Endothelial cell of umbilical vein (primary cell): ENCODE measurements at regions not wholly inside any gene's neighbourhood (a gene's known extent, or its start where the extent isn't known, plus 50 kb on each side); places are given as distances from the start of the nearest gene placed in this dataset.

ENCODE experiments used
- EZH2 ChIP-seq: IDR thresholded peaks from 2 replicates; pipeline ENCODE4 v1.6.1; 2012; ENCODE audit warnings: borderline replicate concordance, low read depth, mild to moderate bottlenecking, moderate library complexity, low read length, inconsistent platforms; ENCODE audit not compliant: severe bottlenecking
- FOS ChIP-seq: IDR thresholded peaks from 2 replicates; pipeline ENCODE4 v1.6.1; 2011; ENCODE audit warnings: mild to moderate bottlenecking, low read length, moderate library complexity, borderline replicate concordance; ENCODE audit not compliant: insufficient read depth
- GATA2 ChIP-seq: IDR thresholded peaks from 2 replicates; pipeline ENCODE4 v1.7.0; 2011; ENCODE audit warnings: low read depth, mild to moderate bottlenecking, moderate library complexity, mixed read lengths, low read length; ENCODE audit not compliant: insufficient read length, insufficient read depth
- JUN ChIP-seq: IDR thresholded peaks from 2 replicates; pipeline ENCODE4 v1.6.1; 2011; ENCODE audit warnings: borderline replicate concordance, low read depth; ENCODE audit not compliant: insufficient read length, insufficient read depth
- POLR2A ChIP-seq: IDR thresholded peaks from 2 replicates; pipeline ENCODE4 v1.6.1; 2012; ENCODE audit warnings: low read depth, mild to moderate bottlenecking, control low read depth, low read length
- POLR2AphosphoS5 ChIP-seq: IDR thresholded peaks from 2 replicates; pipeline ENCODE4 v1.6.1; 2012; ENCODE audit warnings: low read depth, mild to moderate bottlenecking, control low read depth, low read length, moderate library complexity; ENCODE audit not compliant: insufficient read depth
- TF ChIP-seq, protein P1 (sequence below), 2 donors: IDR thresholded peaks; 1 replicate in 1 of 2; 2 replicates in 1 of 2; pipeline ENCODE4 v1.5.1; 2011; ENCODE audit warnings: low read length in 2 of 2, mild to moderate bottlenecking in 2 of 2, moderate library complexity in 2 of 2, control low read depth in 1 of 2, inconsistent platforms in 1 of 2, low read depth in 1 of 2; ENCODE audit not compliant: insufficient read depth in 1 of 2; ENCODE audit errors: extremely low read depth in 1 of 2
- TF ChIP-seq, protein P2 (sequence below): IDR thresholded peaks from 2 replicates; pipeline ENCODE4 v1.6.1; 2011; ENCODE audit not compliant: insufficient read depth, insufficient read length

DNA sequence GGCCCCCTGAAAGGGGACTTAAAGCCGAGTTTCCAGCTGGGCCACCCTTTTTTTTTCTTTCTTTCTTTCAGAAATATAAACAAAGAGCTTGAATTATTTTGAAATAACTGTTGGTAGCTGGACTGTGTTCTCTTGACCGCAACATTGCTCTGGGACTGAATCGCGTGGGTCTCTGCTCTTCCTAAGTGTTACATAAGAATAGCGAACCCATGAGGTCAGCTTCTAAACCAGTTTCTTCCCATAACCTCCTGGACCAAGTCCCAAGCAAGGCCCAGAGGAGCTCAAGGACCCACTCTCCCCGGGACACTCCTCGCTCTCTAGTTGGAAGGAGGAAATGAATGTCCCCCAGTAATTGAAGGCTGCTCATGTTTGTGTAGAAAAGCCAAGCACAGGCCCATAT is 91.1 kb downstream of the CXCL12 start:
- TF ChIP-seq, protein P1, sequence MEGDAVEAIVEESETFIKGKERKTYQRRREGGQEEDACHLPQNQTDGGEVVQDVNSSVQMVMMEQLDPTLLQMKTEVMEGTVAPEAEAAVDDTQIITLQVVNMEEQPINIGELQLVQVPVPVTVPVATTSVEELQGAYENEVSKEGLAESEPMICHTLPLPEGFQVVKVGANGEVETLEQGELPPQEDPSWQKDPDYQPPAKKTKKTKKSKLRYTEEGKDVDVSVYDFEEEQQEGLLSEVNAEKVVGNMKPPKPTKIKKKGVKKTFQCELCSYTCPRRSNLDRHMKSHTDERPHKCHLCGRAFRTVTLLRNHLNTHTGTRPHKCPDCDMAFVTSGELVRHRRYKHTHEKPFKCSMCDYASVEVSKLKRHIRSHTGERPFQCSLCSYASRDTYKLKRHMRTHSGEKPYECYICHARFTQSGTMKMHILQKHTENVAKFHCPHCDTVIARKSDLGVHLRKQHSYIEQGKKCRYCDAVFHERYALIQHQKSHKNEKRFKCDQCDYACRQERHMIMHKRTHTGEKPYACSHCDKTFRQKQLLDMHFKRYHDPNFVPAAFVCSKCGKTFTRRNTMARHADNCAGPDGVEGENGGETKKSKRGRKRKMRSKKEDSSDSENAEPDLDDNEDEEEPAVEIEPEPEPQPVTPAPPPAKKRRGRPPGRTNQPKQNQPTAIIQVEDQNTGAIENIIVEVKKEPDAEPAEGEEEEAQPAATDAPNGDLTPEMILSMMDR (IDR thresholded peaks at IDR 0.05; ENCODE audit: extremely low read depth in 1 of 2, insufficient read depth in 1 of 2, low read depth in 1 of 2, low read length in 2 of 2), result no peak
- TF ChIP-seq FOS (no peak), EZH2 (no peak), POLR2AphosphoS5 (no peak), POLR2A (no peak), GATA2 (no peak), JUN (no peak)
- TF ChIP-seq, protein P2, sequence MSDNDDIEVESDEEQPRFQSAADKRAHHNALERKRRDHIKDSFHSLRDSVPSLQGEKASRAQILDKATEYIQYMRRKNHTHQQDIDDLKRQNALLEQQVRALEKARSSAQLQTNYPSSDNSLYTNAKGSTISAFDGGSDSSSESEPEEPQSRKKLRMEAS, result no peak
